Activated CD4-positive, CD25-positive, alpha-beta regulatory T cell (primary cell): ENCODE measurements at regions not wholly inside any gene's neighbourhood (a gene's known extent, or its start where the extent isn't known, plus 50 kb on each side); places are given as distances from the start of the nearest gene placed in this dataset.

ENCODE experiments used
- DNase-seq, 4 experiments: peaks; one replicate each; lab custom pipeline; 2025; lab: John Stamatoyannopoulos, UW

- no peak for DNase-seq
Observed at GRCh38 chr15:31275331-31276262, 51.0 kb upstream of the KLF13 start.

GRCh38 chr15:31276596-31277298 is 49.9 kb upstream of the KLF13 start:
- no peak for DNase-seq
